GM21526 (cell line): ENCODE measurements at regions not wholly inside any gene's neighbourhood (a gene's known extent, or its start where the extent isn't known, plus 50 kb on each side); places are given as distances from the start of the nearest gene placed in this dataset.
"Not testable (repeated sequence)": the region's sequence is repeated elsewhere in the genome, so short reads cannot be mapped to it uniquely, and the experiment has no call there.

Experiments used
- ATAC-seq: cut with Tn5 transposase; IDR thresholded peaks from one replicate; pipeline ENCODE4 v1.9.1; 2021; ENCODE audit warnings: moderate library complexity; ENCODE audit not compliant: unreplicated experiment, low FRiP score

- ATAC-seq, result no peak
Measured at GRCh38 chr1:195173753-195174152, 1434.5 kb downstream of the KCNT2 start.

DNA sequence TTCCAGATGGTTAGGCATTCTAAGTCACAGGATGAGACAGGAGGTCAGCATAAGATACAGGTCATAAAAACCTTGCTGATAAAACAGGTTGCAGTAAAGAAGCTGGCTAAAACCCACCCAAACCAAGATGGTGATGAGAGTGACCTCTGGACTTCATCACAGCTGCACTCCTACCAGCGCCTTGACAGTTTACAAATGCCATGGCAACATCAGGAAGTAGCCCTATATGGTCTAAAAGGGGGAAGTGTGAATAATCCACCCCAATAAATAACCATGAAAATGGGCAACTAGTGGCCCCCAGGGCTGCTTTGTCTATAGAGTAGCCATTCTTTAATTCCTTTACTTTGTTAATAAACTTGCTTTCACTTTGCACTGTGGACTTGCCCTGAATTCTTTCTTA is 1448.4 kb downstream of the KCNT2 start:
- not testable (repeated sequence) for ATAC-seq

DNA sequence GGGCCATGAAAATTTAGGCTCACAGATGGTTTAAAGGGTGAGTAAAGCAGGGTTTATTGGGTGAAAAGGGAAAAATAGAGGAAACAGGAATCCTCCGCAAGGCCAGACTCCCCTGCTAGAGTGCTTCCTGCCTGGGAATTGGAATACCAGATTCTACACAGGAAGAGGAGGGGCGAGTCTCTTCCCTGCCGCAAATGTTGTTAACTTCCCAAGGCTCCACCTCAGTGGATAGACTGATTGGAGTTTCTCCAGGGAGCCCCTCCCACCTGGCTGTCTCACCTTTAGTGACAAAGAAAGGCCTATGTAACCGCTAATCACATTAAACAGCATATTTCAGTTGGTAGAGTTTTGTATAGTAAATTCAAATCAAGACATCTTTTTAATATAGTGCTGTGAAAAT is 1450.1 kb downstream of the KCNT2 start:
- ATAC-seq, result no peak

DNA sequence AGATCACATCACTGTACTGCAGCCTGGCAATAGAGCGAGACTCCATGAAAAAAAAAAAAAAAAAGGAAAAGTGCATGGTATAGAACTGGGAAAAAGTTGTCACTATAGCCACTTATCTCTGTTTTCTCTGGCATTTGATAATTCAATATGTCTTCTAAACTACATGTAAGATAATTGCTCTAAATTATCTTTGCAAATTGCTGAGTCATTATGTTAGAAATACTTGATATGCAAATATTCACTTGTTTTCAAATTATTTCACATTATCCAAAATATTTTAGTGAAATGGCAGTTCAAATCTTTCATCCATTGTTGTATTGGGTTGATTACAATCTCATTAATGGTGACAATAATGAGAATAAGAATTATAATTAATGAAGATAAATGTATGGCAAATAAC is 1455.1 kb downstream of the KCNT2 start:
- no peak for ATAC-seq

GRCh38 chr1:195150768-195151167 is 1457.5 kb downstream of the KCNT2 start:
- no peak for ATAC-seq

- ATAC-seq, result no peak
Measured at GRCh38 chr1:195141294-195141693, 1466.9 kb downstream of the KCNT2 start.

DNA sequence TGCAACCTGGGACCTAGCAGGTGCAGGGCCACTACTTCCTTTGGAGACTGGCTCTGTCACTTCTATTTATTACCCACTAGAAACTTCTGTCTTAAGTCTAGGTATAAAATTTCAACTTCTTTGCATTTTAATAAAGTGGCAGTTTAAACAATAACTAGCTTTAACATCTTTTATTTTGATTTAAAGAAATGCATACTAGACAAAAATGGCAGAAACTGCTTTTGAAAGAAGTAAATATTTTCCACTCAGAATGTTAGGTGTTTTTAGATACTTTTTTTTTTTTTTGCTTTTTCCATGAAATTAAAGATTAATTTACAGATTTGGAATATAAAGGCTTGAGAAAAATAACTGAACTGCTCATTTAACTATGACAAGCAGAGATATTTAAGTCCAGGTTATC is 1477.6 kb downstream of the KCNT2 start:
- no peak for ATAC-seq

GRCh38 chr1:195122497-195122896 is 1485.7 kb downstream of the KCNT2 start:
- no peak for ATAC-seq

DNA sequence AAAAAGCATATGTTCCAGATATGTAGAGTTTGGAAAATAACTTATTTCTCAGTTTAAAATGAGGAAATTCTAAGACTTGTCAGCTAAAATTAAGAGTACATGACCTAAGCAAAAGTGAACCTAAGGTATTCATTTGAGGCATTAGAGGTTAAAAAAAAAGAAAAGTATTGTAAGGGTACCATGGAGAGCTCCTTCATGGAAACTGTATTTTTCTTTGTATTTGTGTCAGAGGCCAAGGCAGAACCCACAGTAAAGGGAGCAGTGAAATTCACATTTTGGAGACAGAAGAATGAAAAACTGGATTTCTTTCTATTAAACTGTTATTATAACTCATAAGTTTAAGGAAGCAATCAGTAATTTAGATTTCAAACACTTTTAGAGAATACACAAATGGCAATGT is 1494.8 kb downstream of the KCNT2 start:
- ATAC-seq, result no peak

GRCh38 chr1:195105773-195106172 is 1502.5 kb downstream of the KCNT2 start:
- ATAC-seq, result no peak

DNA sequence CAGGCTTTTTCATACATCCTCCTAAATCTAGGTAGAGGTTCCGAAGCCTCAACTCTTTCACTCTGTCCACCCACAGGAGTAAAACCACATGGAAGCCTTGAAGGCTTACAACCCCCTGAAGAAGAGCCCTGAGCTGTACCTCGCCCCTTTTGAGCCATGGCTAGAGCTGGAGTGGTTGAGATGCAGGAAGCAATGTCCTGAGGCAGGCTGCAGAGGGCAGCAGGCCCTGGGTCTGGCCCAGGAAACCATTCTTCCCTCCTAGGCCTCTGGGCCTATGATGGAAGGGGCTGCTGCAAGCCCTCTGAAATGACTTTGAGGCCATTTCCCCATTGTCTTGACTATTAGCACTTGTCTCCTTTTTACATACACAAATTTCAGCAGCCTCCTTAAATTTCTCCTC is 1503.0 kb downstream of the KCNT2 start:
- ATAC-seq, result no peak

- ATAC-seq, result no peak
Measured at GRCh38 chr1:195097316-195097715, 1510.9 kb downstream of the KCNT2 start.

GRCh38 chr1:195096051-195096521 is 1512.2 kb downstream of the KCNT2 start:
- no peak for ATAC-seq

DNA sequence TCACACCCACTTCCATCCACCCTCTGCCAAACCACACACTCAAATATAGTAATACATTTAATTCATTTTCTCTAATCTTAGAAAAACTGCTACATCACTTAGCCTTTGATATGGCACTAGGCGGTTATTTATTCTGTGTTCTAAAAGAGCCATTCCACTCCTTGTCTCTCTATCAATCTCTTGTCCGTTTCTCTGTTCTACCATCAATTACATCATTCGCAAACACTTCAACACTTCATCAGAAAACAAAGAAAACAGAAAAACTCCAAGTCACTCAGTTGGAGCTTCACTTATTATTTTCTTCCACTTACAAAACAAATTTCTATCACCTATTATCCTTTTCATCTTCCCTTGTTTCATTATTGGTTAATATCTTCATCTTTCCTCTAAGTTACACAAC is 1523.0 kb downstream of the KCNT2 start:
- no peak for ATAC-seq

GRCh38 chr1:195082183-195082582 is 1526.1 kb downstream of the KCNT2 start:
- ATAC-seq, result no peak

DNA sequence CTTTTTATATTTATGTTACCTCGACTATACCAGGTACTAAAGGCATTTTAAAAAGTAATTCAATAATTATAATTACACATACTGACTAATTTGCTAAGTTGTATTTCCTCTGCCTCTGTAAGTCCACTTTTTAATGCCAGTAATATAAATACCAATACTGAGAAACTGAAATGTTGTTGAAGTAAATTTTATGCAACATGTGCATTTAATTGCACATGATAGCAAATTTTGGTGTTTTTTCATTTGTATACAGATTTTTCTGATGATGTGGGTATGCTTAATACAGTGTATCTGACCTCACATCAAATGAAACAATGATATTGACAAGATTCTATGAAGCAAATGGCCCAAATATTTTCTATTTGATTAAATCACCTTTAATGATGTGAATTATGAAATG is 1531.6 kb downstream of the KCNT2 start:
- ATAC-seq, result no peak

DNA sequence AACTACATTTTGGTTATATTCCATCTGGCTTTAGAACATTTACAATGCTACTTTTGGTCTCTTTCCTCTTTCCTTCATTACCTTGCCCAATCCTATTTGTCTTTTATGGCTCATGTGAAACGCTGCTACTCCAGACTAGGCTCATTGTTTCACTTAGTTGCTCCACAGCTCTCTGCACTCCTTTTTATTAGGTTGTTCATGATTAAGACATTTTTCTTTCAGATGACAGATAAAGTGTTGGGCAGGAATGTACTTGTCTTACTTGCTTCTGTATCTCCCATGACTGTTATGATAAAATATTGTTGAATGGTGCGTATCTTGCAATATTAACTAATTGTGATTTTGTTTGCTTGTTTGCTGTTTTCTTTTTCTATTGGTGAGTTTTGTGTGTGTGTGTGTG is 1532.3 kb downstream of the KCNT2 start:
- ATAC-seq, result no peak

GRCh38 chr1:195071461-195071860 is 1536.8 kb downstream of the KCNT2 start:
- no peak for ATAC-seq

DNA sequence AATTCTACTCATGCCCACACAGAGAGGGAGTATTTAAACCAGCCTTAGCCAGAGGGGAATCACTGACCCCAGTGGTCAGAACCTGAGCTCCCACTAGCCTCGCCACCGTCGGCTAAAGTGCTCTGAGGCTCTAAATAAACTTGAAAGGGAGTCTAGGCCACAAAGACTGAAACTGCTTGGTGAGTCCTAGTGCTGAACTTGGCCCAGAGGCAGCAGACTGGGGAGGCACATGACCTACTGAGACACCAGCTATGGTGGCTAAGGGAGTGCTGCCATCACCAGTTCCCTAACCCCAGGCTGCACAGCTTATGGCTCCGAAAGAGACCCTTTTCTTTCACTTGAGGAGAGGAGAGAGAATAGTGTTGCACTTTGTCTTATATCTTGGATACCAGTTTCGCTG is 1542.8 kb downstream of the KCNT2 start:
- no peak for ATAC-seq

DNA sequence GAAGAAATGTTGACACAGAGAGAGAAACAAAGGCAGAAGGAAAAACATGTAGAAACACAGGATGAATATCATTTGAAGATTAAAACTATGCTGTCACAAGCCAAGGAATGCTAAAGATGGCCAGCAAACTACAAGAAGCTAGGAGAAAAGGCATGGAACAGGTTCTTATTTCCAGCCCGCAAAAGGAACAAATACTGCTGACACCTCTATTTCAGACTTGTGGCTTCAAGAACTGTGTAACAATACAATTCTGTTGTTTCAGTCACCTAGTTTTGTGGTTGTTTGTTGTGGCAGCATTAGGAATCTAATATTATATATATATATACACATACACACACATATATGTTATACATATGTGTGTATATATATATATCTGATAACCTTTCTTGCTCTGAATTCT is 1543.9 kb downstream of the KCNT2 start:
- no peak for ATAC-seq

GRCh38 chr1:195054217-195054687 is 1554.0 kb downstream of the KCNT2 start:
- no peak for ATAC-seq

- no peak for ATAC-seq
Measured at GRCh38 chr1:195053478-195053877, 1554.8 kb downstream of the KCNT2 start.

GRCh38 chr1:195047772-195048171 is 1560.5 kb downstream of the KCNT2 start:
- ATAC-seq, result no peak
